ENCODE measurements at regions not wholly inside any gene's neighbourhood (a gene's known extent, or its start where the extent isn't known, plus 50 kb on each side); places are given as distances from the start of the nearest gene placed in this dataset.

GRCh38 chr3:64300790-64301423, 75.6 kb upstream of the PRICKLE2 start:
- Histone ChIP-seq H3K4me3 (ENCODE audit: low read depth in 1 of 2, low read length in 1 of 2) (no peak overlapping the region), H3K36me3 (no peaks in the 10 kb centered on the region), H3K9me3 (peaks cover 7% of the 10 kb centered on the region), H3K27me3 (no peaks in the 10 kb centered on the region), H3K27ac (no peak overlapping the region), H3K4me1 (ENCODE audit: control insufficient read depth in 1 of 2, insufficient read depth in 1 of 2, low read depth in 1 of 2, low read length in 1 of 2) (no peaks in the 10 kb centered on the region)
- TF ChIP-seq, protein P1, sequence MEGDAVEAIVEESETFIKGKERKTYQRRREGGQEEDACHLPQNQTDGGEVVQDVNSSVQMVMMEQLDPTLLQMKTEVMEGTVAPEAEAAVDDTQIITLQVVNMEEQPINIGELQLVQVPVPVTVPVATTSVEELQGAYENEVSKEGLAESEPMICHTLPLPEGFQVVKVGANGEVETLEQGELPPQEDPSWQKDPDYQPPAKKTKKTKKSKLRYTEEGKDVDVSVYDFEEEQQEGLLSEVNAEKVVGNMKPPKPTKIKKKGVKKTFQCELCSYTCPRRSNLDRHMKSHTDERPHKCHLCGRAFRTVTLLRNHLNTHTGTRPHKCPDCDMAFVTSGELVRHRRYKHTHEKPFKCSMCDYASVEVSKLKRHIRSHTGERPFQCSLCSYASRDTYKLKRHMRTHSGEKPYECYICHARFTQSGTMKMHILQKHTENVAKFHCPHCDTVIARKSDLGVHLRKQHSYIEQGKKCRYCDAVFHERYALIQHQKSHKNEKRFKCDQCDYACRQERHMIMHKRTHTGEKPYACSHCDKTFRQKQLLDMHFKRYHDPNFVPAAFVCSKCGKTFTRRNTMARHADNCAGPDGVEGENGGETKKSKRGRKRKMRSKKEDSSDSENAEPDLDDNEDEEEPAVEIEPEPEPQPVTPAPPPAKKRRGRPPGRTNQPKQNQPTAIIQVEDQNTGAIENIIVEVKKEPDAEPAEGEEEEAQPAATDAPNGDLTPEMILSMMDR (IDR thresholded peaks at IDR 0.05): no peak

GRCh38 chr3:64299206-64299605, 73.9 kb upstream of the PRICKLE2 start:
- no peaks in the 10 kb centered on the region for H3K36me3 ChIP-seq
- H3K4me3 ChIP-seq (ENCODE audit: low read depth in 1 of 2, low read length in 1 of 2): no peak overlapping the region
- H3K27me3 ChIP-seq: no peaks in the 10 kb centered on the region
- no peak overlapping the region for H3K27ac ChIP-seq
- TF ChIP-seq, protein P1 (IDR thresholded peaks at IDR 0.05): no peak
- peaks cover 7% of the 10 kb centered on the region for H3K9me3 ChIP-seq
- no peaks in the 10 kb centered on the region for H3K4me1 ChIP-seq (ENCODE audit: control insufficient read depth in 1 of 2, insufficient read depth in 1 of 2, low read depth in 1 of 2, low read length in 1 of 2)

DNA sequence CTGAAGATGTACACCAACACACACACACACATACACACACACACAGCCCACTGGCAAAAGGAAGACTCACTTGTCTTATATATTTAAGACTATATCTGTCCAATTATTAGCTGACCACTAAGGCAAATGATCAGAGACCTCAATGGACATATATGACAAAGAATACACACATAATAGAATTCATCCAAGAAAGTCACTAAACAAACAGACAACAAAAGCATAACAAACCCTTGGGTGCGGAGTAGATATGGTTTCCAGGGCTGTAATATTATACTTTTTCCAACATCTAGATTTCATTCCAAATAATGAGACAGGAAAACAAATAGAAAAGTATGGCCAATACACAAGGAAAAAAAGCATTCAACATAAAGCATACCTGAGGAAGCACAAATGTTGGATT, 72.3 kb upstream of the PRICKLE2 start:
- Histone ChIP-seq H3K36me3 (no peaks in the 10 kb centered on the region), H3K27ac (no peak overlapping the region), H3K4me1 (ENCODE audit: control insufficient read depth in 1 of 2, insufficient read depth in 1 of 2, low read depth in 1 of 2, low read length in 1 of 2) (no peaks in the 10 kb centered on the region), H3K27me3 (no peaks in the 10 kb centered on the region), H3K4me3 (ENCODE audit: low read depth in 1 of 2, low read length in 1 of 2) (no peak overlapping the region), H3K9me3 (peaks cover 7% of the 10 kb centered on the region)
- TF ChIP-seq, protein P1 (IDR thresholded peaks at IDR 0.05): no peak

- Histone ChIP-seq H3K36me3 (no peaks in the 10 kb centered on the region), H3K4me3 (ENCODE audit: low read depth in 1 of 2, low read length in 1 of 2) (no peak overlapping the region), H3K27me3 (no peaks in the 10 kb centered on the region), H3K27ac (no peak overlapping the region), H3K4me1 (ENCODE audit: control insufficient read depth in 1 of 2, insufficient read depth in 1 of 2, low read depth in 1 of 2, low read length in 1 of 2) (no peaks in the 10 kb centered on the region), H3K9me3 (peaks cover 7% of the 10 kb centered on the region)
- TF ChIP-seq, protein P1 (IDR thresholded peaks at IDR 0.05): no peak
These were observed 70.3 kb upstream of the PRICKLE2 start for GRCh38 chr3:64295594-64295993.

DNA sequence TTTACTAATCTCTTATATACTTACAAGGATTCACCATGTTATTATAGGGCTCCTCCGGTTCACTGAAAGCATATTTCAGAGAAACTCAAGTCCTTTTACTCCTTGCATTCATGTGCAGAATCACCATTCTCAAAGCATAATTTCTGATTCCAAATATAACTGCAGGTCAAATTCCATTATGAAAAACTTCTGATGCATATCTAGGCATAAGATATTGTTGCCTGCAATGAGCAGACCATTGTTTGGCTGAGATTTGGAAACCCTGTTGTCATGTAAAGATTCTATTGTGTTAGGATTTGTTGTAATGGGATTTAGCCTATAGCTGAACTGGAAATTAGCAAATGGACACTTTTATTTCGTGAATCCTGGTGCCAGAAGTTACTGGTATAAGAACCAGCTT, 69.5 kb upstream of the PRICKLE2 start:
- TF ChIP-seq, protein P1 (IDR thresholded peaks at IDR 0.05): no peak
- H3K36me3 ChIP-seq: no peaks in the 10 kb centered on the region
- no peak overlapping the region for H3K4me3 ChIP-seq (ENCODE audit: low read depth in 1 of 2, low read length in 1 of 2)
- H3K27ac ChIP-seq: no peak overlapping the region
- H3K9me3 ChIP-seq: peaks cover 7% of the 10 kb centered on the region
- H3K27me3 ChIP-seq: no peaks in the 10 kb centered on the region
- no peaks in the 10 kb centered on the region for H3K4me1 ChIP-seq (ENCODE audit: control insufficient read depth in 1 of 2, insufficient read depth in 1 of 2, low read depth in 1 of 2, low read length in 1 of 2)
